Sigmoid colon (tissue), 6 donors: ENCODE measurements at regions not wholly inside any gene's neighbourhood (a gene's known extent, or its start where the extent isn't known, plus 50 kb on each side); places are given as distances from the start of the nearest gene placed in this dataset.

ENCODE experiments used
- DNase-seq: peaks from one replicate; pipeline ENCODE4 v3.0.0-alpha.2; 2019
- H3K27ac ChIP-seq, 4 donors: fragments of 200-600 bp; sonication (generic); one replicate each; pipeline ENCODE4 v1.5.1; 2016 to 2019; ENCODE audit warnings: mild to moderate bottlenecking in 1 of 4
- H3K27me3 ChIP-seq, 3 donors: fragments of 200-600 bp; sonication (generic); one replicate each; pipeline ENCODE4 v1.5.1; 2019; ENCODE audit warnings: mild to moderate bottlenecking in 1 of 3
- H3K36me3 ChIP-seq, 4 donors: fragments of 200-600 bp; sonication (generic); one replicate each; pipeline ENCODE4 v1.5.1; 2016 to 2019
- H3K4me1 ChIP-seq, 4 donors: fragments of 200-600 bp; sonication (generic); one replicate each; pipeline ENCODE4 v1.5.1; 2017 to 2019
- H3K4me3 ChIP-seq, 4 donors: fragments of 200-600 bp; sonication (generic); one replicate each; pipeline ENCODE4 v1.5.1; 2017 to 2019; ENCODE audit warnings: mild to moderate bottlenecking in 2 of 4, moderate library complexity in 1 of 4
- H3K9me3 ChIP-seq, 4 donors: fragments of 200-600 bp in 3 of 4; sonication (generic) in 3 of 4; one replicate each; pipeline versions ENCODE4 v1.5.1 to v1.6.1; 2013 to 2019
- CTCF ChIP-seq, 4 experiments: fragments of 450-650 bp in 3 of 4; fragments of 200-600 bp in 1 of 4; IDR thresholded peaks; one replicate each; pipeline ENCODE4 v1.5.1; 2016 to 2019; ENCODE audit warnings: antibody characterized with exemption in 4 of 4, mild to moderate bottlenecking in 3 of 4, moderate library complexity in 2 of 4
- EP300 ChIP-seq, 4 donors: sonication (generic); formaldehyde crosslinking; IDR thresholded peaks; one replicate each; pipeline ENCODE4 v1.6.1; 2017; ENCODE audit warnings: antibody characterized with exemption in 4 of 4
- POLR2A ChIP-seq, 2 donors: fragments of 450-650 bp; IDR thresholded peaks; one replicate each; pipeline ENCODE4 v1.6.1; 2016; ENCODE audit warnings: antibody characterized with exemption in 2 of 2, mild to moderate bottlenecking in 2 of 2, moderate library complexity in 2 of 2
- POLR2AphosphoS5 ChIP-seq, 4 donors: sonication (generic); formaldehyde crosslinking; IDR thresholded peaks; one replicate each; pipeline ENCODE4 v1.6.1; 2017; ENCODE audit warnings: antibody characterized with exemption in 4 of 4
- WGBS, 2 donors: extraction: QIAGEN DNeasy Blood & Tissue Kit; methylation state at CpG; one replicate each; pipeline ENCODE4 v1.1.7; 2013; 5-methylcytosine and 5-hydroxymethylcytosine counted together
- intact Hi-C: fragments of 100-400 bp; cut with DNase I; formaldehyde crosslinking; loops from one replicate; pipeline ENCODE4 v1.15.1; 2023
- donor health status: healthy with polysubstance abuse.
- donor health status: healthy.

- H3K4me3 ChIP-seq = no peak overlapping the region
- no peaks in the 10 kb centered on the region for H3K36me3 ChIP-seq
- peaks cover 0 to 25% (median 9%) of the 10 kb centered on the region in 4 donors for H3K4me1 ChIP-seq
- H3K27ac ChIP-seq = no peak overlapping the region
- H3K9me3 ChIP-seq = no peaks in the 10 kb centered on the region
- intact Hi-C loops = no loop called here
- no peaks in the 10 kb centered on the region for H3K27me3 ChIP-seq
- no peak for DNase-seq
- WGBS, 2 donors = 87 to 88% methylated on average over 2 of the region's 2 CpGs
- TF ChIP-seq CTCF (IDR thresholded peaks at IDR 0.05) (no peak), POLR2AphosphoS5 (IDR thresholded peaks at IDR 0.05) (no peak), POLR2A (IDR thresholded peaks at IDR 0.05) (no peak), EP300 (IDR thresholded peaks at IDR 0.05) (no peak)
Measured at GRCh38 chr5:74138721-74139120, 501.8 kb downstream of the ENC1 start.

- no peak for TF ChIP-seq EP300 (IDR thresholded peaks at IDR 0.05)
- TF ChIP-seq POLR2AphosphoS5 (IDR thresholded peaks at IDR 0.05) = no peak
- TF ChIP-seq POLR2A (IDR thresholded peaks at IDR 0.05) = no peak
- no peak for TF ChIP-seq CTCF (IDR thresholded peaks at IDR 0.05)
- no peak overlapping the region for H3K4me3 ChIP-seq
- peaks cover 0 to 20% (median 12%) of the 10 kb centered on the region in 4 donors for H3K4me1 ChIP-seq
- no peaks in the 10 kb centered on the region for H3K36me3 ChIP-seq
- no peak for DNase-seq
- no peak overlapping the region for H3K27ac ChIP-seq
- H3K27me3 ChIP-seq = no peaks in the 10 kb centered on the region
- WGBS, 2 donors = 82 to 86% methylated on average over 2 of the region's 2 CpGs
- intact Hi-C loops = no loop called here
- H3K9me3 ChIP-seq = no peaks in the 10 kb centered on the region
Measured at GRCh38 chr5:74136276-74136825, 504.2 kb downstream of the ENC1 start.

GRCh38 chr5:74135033-74135432 lies 505.5 kb downstream of the ENC1 start:
- H3K4me3 ChIP-seq = no peak overlapping the region
- H3K27me3 ChIP-seq = no peaks in the 10 kb centered on the region
- H3K4me1 ChIP-seq = peaks cover 0 to 12% (median 8%) of the 10 kb centered on the region in 4 donors
- no peaks in the 10 kb centered on the region for H3K36me3 ChIP-seq
- H3K27ac ChIP-seq = no peak overlapping the region
- 97 to 99% methylated on average over 1 of the region's 1 CpG for WGBS, 2 donors
- intact Hi-C loops = no loop called here
- DNase-seq = no peak
- TF ChIP-seq POLR2AphosphoS5 (IDR thresholded peaks at IDR 0.05) (no peak), EP300 (IDR thresholded peaks at IDR 0.05) (no peak), CTCF (IDR thresholded peaks at IDR 0.05) (no peak), POLR2A (IDR thresholded peaks at IDR 0.05) (no peak)
- no peaks in the 10 kb centered on the region for H3K9me3 ChIP-seq

- Histone ChIP-seq H3K27ac (no peak overlapping the region), H3K9me3 (no peaks in the 10 kb centered on the region), H3K4me3 (no peak overlapping the region), H3K4me1 (peaks cover 0 to 12% (median 8%) of the 10 kb centered on the region in 4 donors), H3K27me3 (no peaks in the 10 kb centered on the region), H3K36me3 (no peaks in the 10 kb centered on the region)
- WGBS, 2 donors = 96 to 97% methylated on average over 4 of the region's 4 CpGs
- no peak for DNase-seq
- intact Hi-C loops = no loop called here
- TF ChIP-seq POLR2A (IDR thresholded peaks at IDR 0.05) (no peak), CTCF (IDR thresholded peaks at IDR 0.05) (no peak), POLR2AphosphoS5 (IDR thresholded peaks at IDR 0.05) (no peak), EP300 (IDR thresholded peaks at IDR 0.05) (no peak)
Measured at GRCh38 chr5:74132485-74132884, 506.5 kb downstream of the ARHGEF28 start.

- whole genome bisulfite sequencing, 2 donors = 80% methylated on average over 2 of the region's 2 CpGs
- Histone ChIP-seq H3K36me3 (no peaks in the 10 kb centered on the region), H3K4me3 (no peak overlapping the region), H3K27me3 (no peaks in the 10 kb centered on the region), H3K4me1 (peaks cover 0 to 5% (median 2%) of the 10 kb centered on the region in 4 donors), H3K27ac (no peak overlapping the region), H3K9me3 (no peaks in the 10 kb centered on the region)
- no peak for DNase-seq
- TF ChIP-seq POLR2A (IDR thresholded peaks at IDR 0.05) (no peak), EP300 (IDR thresholded peaks at IDR 0.05) (no peak), POLR2AphosphoS5 (IDR thresholded peaks at IDR 0.05) (no peak), CTCF (IDR thresholded peaks at IDR 0.05) (no peak)
- intact Hi-C loops = no loop called here
Measured at GRCh38 chr5:74131250-74131649, 505.3 kb downstream of the ARHGEF28 start.
